ENCODE measurements at regions not wholly inside any gene's neighbourhood (a gene's known extent, or its start where the extent isn't known, plus 50 kb on each side); places are given as distances from the start of the nearest gene placed in this dataset.

- Mint-ChIP-seq H3K27me3 (ENCODE audit: low read depth) (no peaks in the 10 kb centered on the region), H3K27ac (ENCODE audit: unreplicated experiment) (no peak overlapping the region), H3K4me3 (ENCODE audit: unreplicated experiment) (no peak overlapping the region), H3K36me3 (ENCODE audit: low read depth) (peaks cover 16% of the 10 kb centered on the region), H3K9me3 (ENCODE audit: low read depth) (peaks cover 39% of the 10 kb centered on the region), H3K4me1 (ENCODE audit: low read depth) (peaks cover 13% of the 10 kb centered on the region)
- no peak for DNase-seq (ENCODE audit: low spot score)
- TF ChIP-seq CTCF (IDR thresholded peaks at IDR 0.05): no peak
These were observed 1072.7 kb downstream of the NR2F1-AS1 start for GRCh38 chr5:92508271-92508670.

GRCh38 chr5:92505925-92506324 is 1075.1 kb downstream of the NR2F1-AS1 start:
- no peak for DNase-seq (ENCODE audit: low spot score)
- Mint-ChIP-seq H3K36me3 (ENCODE audit: low read depth) (peaks cover 10% of the 10 kb centered on the region), H3K9me3 (ENCODE audit: low read depth) (peaks cover 24% of the 10 kb centered on the region), H3K4me1 (ENCODE audit: low read depth) (peaks cover 13% of the 10 kb centered on the region), H3K27ac (ENCODE audit: unreplicated experiment) (peak overlapping the region; percentile 27), H3K4me3 (ENCODE audit: unreplicated experiment) (no peak overlapping the region), H3K27me3 (ENCODE audit: low read depth) (no peaks in the 10 kb centered on the region)
- no peak for TF ChIP-seq CTCF (IDR thresholded peaks at IDR 0.05)

GRCh38 chr5:92505145-92505544 is 1075.9 kb downstream of the NR2F1-AS1 start:
- no peaks in the 10 kb centered on the region for H3K27me3 Mint-ChIP-seq (ENCODE audit: low read depth)
- no peak overlapping the region for H3K4me3 Mint-ChIP-seq (ENCODE audit: unreplicated experiment)
- peaks cover 13% of the 10 kb centered on the region for H3K4me1 Mint-ChIP-seq (ENCODE audit: low read depth)
- no peak for TF ChIP-seq CTCF (IDR thresholded peaks at IDR 0.05)
- no peak for DNase-seq (ENCODE audit: low spot score)
- H3K9me3 Mint-ChIP-seq (ENCODE audit: low read depth): peaks cover 16% of the 10 kb centered on the region
- H3K27ac Mint-ChIP-seq (ENCODE audit: unreplicated experiment): no peak overlapping the region
- peaks cover 10% of the 10 kb centered on the region for H3K36me3 Mint-ChIP-seq (ENCODE audit: low read depth)

GRCh38 chr5:92504346-92504745 is 1076.7 kb downstream of the NR2F1-AS1 start:
- TF ChIP-seq CTCF (IDR thresholded peaks at IDR 0.05): no peak
- Mint-ChIP-seq H3K36me3 (ENCODE audit: low read depth) (peaks cover 10% of the 10 kb centered on the region), H3K27me3 (ENCODE audit: low read depth) (no peaks in the 10 kb centered on the region), H3K9me3 (ENCODE audit: low read depth) (peaks cover 16% of the 10 kb centered on the region), H3K4me3 (ENCODE audit: unreplicated experiment) (no peak overlapping the region), H3K4me1 (ENCODE audit: low read depth) (peaks cover 13% of the 10 kb centered on the region), H3K27ac (ENCODE audit: unreplicated experiment) (no peak overlapping the region)
- DNase-seq (ENCODE audit: low spot score): no peak

GRCh38 chr5:92500752-92501151 is 1080.3 kb downstream of the NR2F1-AS1 start:
- DNase-seq (ENCODE audit: low spot score): no peak
- Mint-ChIP-seq H3K36me3 (ENCODE audit: low read depth) (no peaks in the 10 kb centered on the region), H3K4me3 (ENCODE audit: unreplicated experiment) (no peak overlapping the region), H3K9me3 (ENCODE audit: low read depth) (no peaks in the 10 kb centered on the region), H3K27ac (ENCODE audit: unreplicated experiment) (no peak overlapping the region), H3K27me3 (ENCODE audit: low read depth) (no peaks in the 10 kb centered on the region), H3K4me1 (ENCODE audit: low read depth) (peaks cover 10% of the 10 kb centered on the region)
- TF ChIP-seq CTCF (IDR thresholded peaks at IDR 0.05): no peak
